ENCODE measurements at regions not wholly inside any gene's neighbourhood (a gene's known extent, or its start where the extent isn't known, plus 50 kb on each side); places are given as distances from the start of the nearest gene placed in this dataset.
A peak's percentile ranks its signal among the peaks of the same experiment; 100 is the strongest.

DNA sequence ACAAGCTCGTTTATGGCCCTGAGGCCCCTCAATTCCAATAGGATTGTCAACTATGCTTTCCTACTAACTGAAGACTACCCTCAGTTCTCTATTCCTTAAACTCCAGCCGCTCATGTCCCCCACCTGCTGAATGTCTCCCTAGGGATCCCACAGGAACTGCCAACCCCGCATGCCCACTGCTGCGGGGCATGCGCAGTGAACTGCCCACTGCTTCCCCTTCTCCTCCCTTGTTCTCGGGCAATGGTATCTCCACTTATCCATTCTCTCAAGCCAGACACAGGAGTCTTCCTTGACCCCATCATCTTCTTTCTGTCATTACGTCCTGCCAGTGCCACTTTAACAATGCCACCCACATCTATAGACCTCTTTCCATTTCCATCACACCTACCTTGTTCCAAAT is 90.0 kb downstream of the FGF18 start:
- TF ChIP-seq, protein P1, sequence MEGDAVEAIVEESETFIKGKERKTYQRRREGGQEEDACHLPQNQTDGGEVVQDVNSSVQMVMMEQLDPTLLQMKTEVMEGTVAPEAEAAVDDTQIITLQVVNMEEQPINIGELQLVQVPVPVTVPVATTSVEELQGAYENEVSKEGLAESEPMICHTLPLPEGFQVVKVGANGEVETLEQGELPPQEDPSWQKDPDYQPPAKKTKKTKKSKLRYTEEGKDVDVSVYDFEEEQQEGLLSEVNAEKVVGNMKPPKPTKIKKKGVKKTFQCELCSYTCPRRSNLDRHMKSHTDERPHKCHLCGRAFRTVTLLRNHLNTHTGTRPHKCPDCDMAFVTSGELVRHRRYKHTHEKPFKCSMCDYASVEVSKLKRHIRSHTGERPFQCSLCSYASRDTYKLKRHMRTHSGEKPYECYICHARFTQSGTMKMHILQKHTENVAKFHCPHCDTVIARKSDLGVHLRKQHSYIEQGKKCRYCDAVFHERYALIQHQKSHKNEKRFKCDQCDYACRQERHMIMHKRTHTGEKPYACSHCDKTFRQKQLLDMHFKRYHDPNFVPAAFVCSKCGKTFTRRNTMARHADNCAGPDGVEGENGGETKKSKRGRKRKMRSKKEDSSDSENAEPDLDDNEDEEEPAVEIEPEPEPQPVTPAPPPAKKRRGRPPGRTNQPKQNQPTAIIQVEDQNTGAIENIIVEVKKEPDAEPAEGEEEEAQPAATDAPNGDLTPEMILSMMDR (conservative IDR thresholded peaks at IDR 0.05; ENCODE audit: low read depth), result no peak
- H3K27ac ChIP-seq, result no peak overlapping the region
- DNase-seq (ENCODE audit: low spot score), result no peak
- CTCF ChIA-PET, result interaction anchor here (0.5 to 0.7 kb wide), 3 partner anchors 26 to 679 kb away, joined by 3 to 5 read pairs (median 3); partner anchors contain the start of gene STK10
- POLR2A ChIA-PET (ENCODE audit: low non-redundant PET), result no interaction called here

DNA sequence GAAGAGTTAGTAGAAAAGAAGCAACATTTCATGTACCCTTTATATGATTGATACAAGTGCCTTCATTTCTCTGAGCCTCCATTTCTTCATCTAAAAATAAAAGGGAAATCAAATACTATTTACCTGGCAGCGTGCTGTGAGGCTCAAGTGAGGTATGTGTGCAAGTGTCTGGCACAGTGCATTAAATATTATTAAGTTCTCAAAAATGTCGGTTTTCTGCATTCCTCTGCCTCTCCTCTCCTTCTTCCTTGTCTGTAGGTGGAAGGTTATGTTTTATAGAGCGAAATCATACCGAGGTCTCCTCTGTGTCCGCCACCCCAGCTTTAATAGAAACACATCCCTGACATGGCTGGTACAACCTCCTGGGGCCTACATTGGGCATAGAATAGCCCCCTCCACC is 93.0 kb downstream of the FGF18 start:
- ChIA-PET CTCF (interaction anchor here (1.5 kb wide), 1 partner anchor 11 kb away, joined by 3 read pairs; no protein-coding TSS in a partner anchor), POLR2A (ENCODE audit: low non-redundant PET) (no interaction called here)
- TF ChIP-seq, protein P1 (conservative IDR thresholded peaks at IDR 0.05; ENCODE audit: low read depth), result no peak
- DNase-seq (ENCODE audit: low spot score), result no peak
- no peak overlapping the region for H3K27ac ChIP-seq

DNA sequence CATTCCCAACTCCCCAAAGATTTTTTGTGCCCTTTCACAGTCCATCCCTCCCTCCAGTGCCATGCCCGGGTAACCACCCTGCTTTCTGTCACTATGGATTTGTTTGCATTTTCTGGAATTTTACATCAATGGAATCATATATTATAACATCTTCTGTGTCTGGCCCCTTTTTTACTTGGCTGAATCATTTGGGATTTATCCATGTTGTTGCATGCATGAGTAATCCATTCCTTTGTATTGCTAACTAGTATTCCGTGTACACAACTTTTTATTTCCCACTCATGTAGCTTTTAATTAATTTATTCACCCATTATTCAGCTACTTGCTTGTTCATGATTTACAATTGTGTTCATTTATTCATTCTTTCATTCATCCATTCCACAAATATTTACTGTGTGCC is 94.1 kb downstream of the FGF18 start:
- ChIA-PET POLR2A (ENCODE audit: low non-redundant PET) (no interaction called here), CTCF (interaction anchor here (0.7 to 1.5 kb wide), 2 partner anchors 10 to 95 kb away, joined by 3 to 4 read pairs; no protein-coding TSS in a partner anchor)
- no peak for DNase-seq (ENCODE audit: low spot score)
- TF ChIP-seq, protein P1 (conservative IDR thresholded peaks at IDR 0.05; ENCODE audit: low read depth), result no peak
- H3K27ac ChIP-seq, result no peak overlapping the region

GRCh38 chr5:171518916-171519315 is 99.5 kb downstream of the FGF18 start:
- H3K27ac ChIP-seq, result 0 out of 2 replicates have a peak overlapping the region, but pooled peaks have one; percentile 97
- TF ChIP-seq, protein P1 (conservative IDR thresholded peaks at IDR 0.05; ENCODE audit: low read depth), result no peak
- no peak for DNase-seq (ENCODE audit: low spot score)
- ChIA-PET CTCF (no interaction called here), POLR2A (ENCODE audit: low non-redundant PET) (no interaction called here)

DNA sequence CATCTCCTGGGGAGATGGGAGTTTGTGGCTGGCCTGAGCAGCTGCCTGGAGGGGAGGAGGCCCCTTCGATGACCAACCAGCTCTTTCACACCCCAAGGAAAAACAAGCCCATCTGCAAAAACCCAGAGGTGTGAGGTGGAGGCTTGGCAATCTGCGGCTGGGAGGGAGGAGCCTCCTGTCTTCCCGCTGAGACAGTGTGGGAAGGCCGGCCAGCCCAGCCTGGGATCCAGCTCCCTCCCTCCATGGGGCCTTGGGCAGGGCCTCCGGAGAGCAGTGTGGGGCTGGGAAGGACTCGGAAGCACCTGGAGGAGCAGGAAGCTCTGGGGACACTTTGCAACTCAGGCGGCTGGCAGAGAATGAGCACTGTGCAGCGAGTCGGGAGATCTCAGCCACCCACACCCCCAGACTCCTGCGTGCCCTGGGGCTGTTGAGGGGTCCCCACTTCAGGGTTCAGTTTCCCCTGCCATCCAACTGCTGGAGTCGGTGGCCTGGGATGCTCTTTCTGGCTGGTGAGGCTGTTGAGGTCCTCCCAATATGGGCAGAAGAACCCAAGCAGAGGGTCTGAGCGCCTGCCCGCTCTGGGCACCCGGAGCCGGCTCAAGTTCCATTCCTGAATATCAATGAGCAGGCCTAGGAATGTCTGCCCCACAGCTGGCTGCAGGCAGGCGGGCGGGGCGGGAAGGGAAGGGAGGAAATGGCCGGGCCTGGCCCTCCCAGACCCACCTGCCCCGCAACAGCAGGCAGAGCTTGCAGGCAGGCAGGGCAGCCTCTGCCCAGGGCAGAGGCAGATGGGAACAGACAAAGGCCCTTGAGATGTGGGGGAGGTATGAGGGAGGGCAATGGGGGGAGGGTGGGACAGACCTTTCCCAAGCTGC is 101.1 kb downstream of the FGF18 start:
- TF ChIP-seq, protein P1 (conservative IDR thresholded peaks at IDR 0.05; ENCODE audit: low read depth), result no peak
- H3K27ac ChIP-seq, result peak overlapping the region; percentile 97
- POLR2A ChIA-PET (ENCODE audit: low non-redundant PET), result interaction anchor here (0.6 kb wide), 1 partner anchor 337 kb away, joined by 5 read pairs; no protein-coding TSS in a partner anchor
- peak; percentile 60 for DNase-seq (ENCODE audit: low spot score)
- CTCF ChIA-PET, result interaction anchor here (0.6 to 1.1 kb wide), 3 partner anchors 36 to 1454 kb away, joined by 3 to 4 read pairs (median 4); no protein-coding TSS in a partner anchor

DNA sequence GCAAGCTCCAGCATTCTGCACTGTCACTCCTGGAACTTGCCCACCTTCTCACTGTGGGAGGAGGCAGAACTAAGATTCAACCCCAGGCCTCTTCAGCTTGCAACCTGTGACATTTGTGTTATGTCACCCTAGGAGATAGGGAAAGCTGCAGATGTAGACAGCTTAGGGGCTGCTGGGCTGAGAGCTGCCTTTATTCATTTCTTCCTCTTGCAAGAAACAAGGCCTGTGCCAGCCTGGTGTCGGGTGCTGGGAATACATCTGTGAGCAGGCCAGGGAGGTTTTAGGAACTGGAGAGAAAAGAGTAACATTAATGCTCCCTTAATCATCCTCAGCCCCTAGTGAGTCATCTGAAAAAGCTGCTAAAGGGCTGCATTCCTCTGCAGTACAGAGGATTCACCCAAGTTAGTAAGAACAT is 101.8 kb downstream of the FGF18 start:
- peak overlapping the region; percentile 97 for H3K27ac ChIP-seq
- POLR2A ChIA-PET (ENCODE audit: low non-redundant PET), result no interaction called here
- TF ChIP-seq, protein P1 (conservative IDR thresholded peaks at IDR 0.05; ENCODE audit: low read depth), result no peak
- CTCF ChIA-PET, result interaction anchor here (1.2 kb wide), 1 partner anchor 102 kb away, joined by 8 read pairs; the partner anchor contains the start of gene FGF18
- peak; percentile 99 for DNase-seq (ENCODE audit: low spot score)
